Activated CD4-positive, alpha-beta T cell treated with anti-CD3 and anti-CD28 coated beads, Interleukin-2, amount 50 U/mL, for 24 hours (primary cell): ENCODE measurements at regions not wholly inside any gene's neighbourhood (a gene's known extent, or its start where the extent isn't known, plus 50 kb on each side); places are given as distances from the start of the nearest gene placed in this dataset.

ENCODE experiments used
- DNase-seq, 2 donors: peaks; one replicate each; pipeline ENCODE4 v3.0.0-alpha.2; 2020; ENCODE audit warnings: low read depth in 1 of 2, low spot score in 1 of 2

GRCh38 chr15:98514034-98514622 is 134.2 kb upstream of the IGF1R start:
- DNase-seq, result no peak

GRCh38 chr15:98518823-98519561 is 129.3 kb upstream of the IGF1R start:
- DNase-seq, result peak; percentile 1 to 28

GRCh38 chr15:98519767-98520550 is 128.4 kb upstream of the IGF1R start:
- DNase-seq, result no peak

GRCh38 chr15:98522127-98522526 is 126.2 kb upstream of the IGF1R start:
- no peak for DNase-seq

GRCh38 chr15:98523912-98524662 is 124.3 kb upstream of the IGF1R start:
- no peak for DNase-seq

GRCh38 chr15:98524838-98525660 is 123.3 kb upstream of the IGF1R start:
- no peak for DNase-seq

- no peak for DNase-seq
These were observed 122.7 kb upstream of the IGF1R start for GRCh38 chr15:98525661-98526001.

GRCh38 chr15:98526094-98526493 is 122.2 kb upstream of the IGF1R start:
- no peak for DNase-seq

- DNase-seq, result no peak
These were observed 120.2 kb upstream of the IGF1R start for GRCh38 chr15:98528046-98528725.

GRCh38 chr15:98529205-98530145 is 118.9 kb upstream of the IGF1R start:
- no peak for DNase-seq

- DNase-seq, result no peak
These were observed 117.8 kb upstream of the IGF1R start for GRCh38 chr15:98530570-98530969.

GRCh38 chr15:98532063-98532462 is 116.3 kb upstream of the IGF1R start:
- no peak for DNase-seq

GRCh38 chr15:98536976-98537375 is 111.4 kb upstream of the IGF1R start:
- DNase-seq, result no peak

- DNase-seq, result no peak
These were observed 110.8 kb upstream of the IGF1R start for GRCh38 chr15:98537516-98538060.

- no peak for DNase-seq
These were observed 106.8 kb upstream of the IGF1R start for GRCh38 chr15:98541519-98541918.

- no peak for DNase-seq
These were observed 105.1 kb upstream of the IGF1R start for GRCh38 chr15:98543237-98543636.

- DNase-seq, result no peak
These were observed 102.0 kb upstream of the IGF1R start for GRCh38 chr15:98546329-98546728.

GRCh38 chr15:98547275-98547674 is 101.1 kb upstream of the IGF1R start:
- no peak for DNase-seq

- DNase-seq, result no peak
These were observed 100.6 kb upstream of the IGF1R start for GRCh38 chr15:98547741-98548138.
